ENCODE measurements at regions not wholly inside any gene's neighbourhood (a gene's known extent, or its start where the extent isn't known, plus 50 kb on each side); places are given as distances from the start of the nearest gene placed in this dataset.

GRCh38 chr2:76257802-76258201 is 547.1 kb upstream of the GCFC2 start:
- TF ChIP-seq CTCF (conservative IDR thresholded peaks at IDR 0.05; ENCODE audit: low read length) (no peak), EZH2phosphoT487 (IDR thresholded peaks at IDR 0.05; ENCODE audit: borderline replicate concordance) (no peak)
